Testis (tissue), 2 donors: ENCODE measurements at regions not wholly inside any gene's neighbourhood (a gene's known extent, or its start where the extent isn't known, plus 50 kb on each side); places are given as distances from the start of the nearest gene placed in this dataset.

Source experiments
- CTCF ChIP-seq, 3 experiments: fragments of 450-650 bp in 2 of 3; fragments of 200-600 bp in 1 of 3; sonication (generic) in 1 of 3; IDR thresholded peaks; one replicate each; pipeline ENCODE4 v1.5.1; 2016 to 2019; ENCODE audit warnings: antibody characterized with exemption in 3 of 3, mild to moderate bottlenecking in 2 of 3, moderate library complexity in 1 of 3
- POLR2A ChIP-seq: fragments of 450-650 bp; IDR thresholded peaks from one replicate; pipeline ENCODE4 v1.6.1; 2017; ENCODE audit warnings: antibody characterized with exemption, mild to moderate bottlenecking, moderate library complexity

- TF ChIP-seq CTCF (IDR thresholded peaks at IDR 0.05), result no peak
- no peak for TF ChIP-seq POLR2A
These were observed 398.2 kb upstream of the MEF2C start for GRCh38 chr5:89281211-89281610.
